ENCODE measurements at regions not wholly inside any gene's neighbourhood (a gene's known extent, or its start where the extent isn't known, plus 50 kb on each side); places are given as distances from the start of the nearest gene placed in this dataset.

DNA sequence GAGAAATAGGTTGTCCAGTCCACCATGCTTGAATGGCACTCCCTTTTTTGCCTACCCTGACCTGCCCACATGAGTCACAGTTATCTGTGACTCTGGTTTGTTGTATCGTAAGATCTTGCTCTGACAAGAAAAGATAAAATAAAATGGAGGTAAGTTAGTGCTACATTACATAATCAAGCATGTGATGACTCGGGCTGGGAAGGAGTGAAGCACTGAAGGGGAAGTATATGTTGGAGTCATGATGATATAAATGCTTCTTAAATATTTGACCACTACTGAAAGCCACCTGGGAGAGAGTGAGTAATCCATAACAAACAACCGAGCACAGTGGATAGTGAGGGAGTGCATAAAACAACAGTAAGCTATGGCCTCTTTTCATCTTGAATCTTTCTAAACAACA, 124.4 kb downstream of the SHOX2 start:
- no peak for FAIRE-seq

GRCh38 chr3:157979022-157979421, 127.2 kb downstream of the SHOX2 start:
- POLR2A ChIA-PET: no interaction called here
- FAIRE-seq: no peak
- no peaks in the 10 kb centered on the region for H3K9me3 ChIP-seq
- no peak overlapping the region for H3K4me2 ChIP-seq
- no peak for DNase-seq (ENCODE audit: low read depth in 1 of 2, low spot score in 1 of 2)
- H3K4me1 ChIP-seq: no peaks in the 10 kb centered on the region
- CTCF ChIA-PET: no interaction called here
- H3K4me3 ChIP-seq: no peak overlapping the region
- 36% methylated on average over 1 of the region's 1 CpG for WGBS (ENCODE audit: missing lambda C conversion rate)
- TF ChIP-seq, protein P1, sequence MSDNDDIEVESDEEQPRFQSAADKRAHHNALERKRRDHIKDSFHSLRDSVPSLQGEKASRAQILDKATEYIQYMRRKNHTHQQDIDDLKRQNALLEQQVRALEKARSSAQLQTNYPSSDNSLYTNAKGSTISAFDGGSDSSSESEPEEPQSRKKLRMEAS (IDR thresholded peaks at IDR 0.05): no peak
- no peak for TF ChIP-seq EHF (CRISPR knock-in tag; IDR thresholded peaks at IDR 0.05)
- TF ChIP-seq USF2 (IDR thresholded peaks at IDR 0.05): no peak
- no peak for TF ChIP-seq RARB (CRISPR knock-in tag; IDR thresholded peaks at IDR 0.05)
- no peak for TF ChIP-seq NPAS2 (CRISPR knock-in tag; IDR thresholded peaks at IDR 0.05; ENCODE audit: borderline replicate concordance)
- TF ChIP-seq HMGXB4 (CRISPR knock-in tag; IDR thresholded peaks at IDR 0.05; ENCODE audit: borderline replicate concordance): no peak
- TF ChIP-seq, protein P2, sequence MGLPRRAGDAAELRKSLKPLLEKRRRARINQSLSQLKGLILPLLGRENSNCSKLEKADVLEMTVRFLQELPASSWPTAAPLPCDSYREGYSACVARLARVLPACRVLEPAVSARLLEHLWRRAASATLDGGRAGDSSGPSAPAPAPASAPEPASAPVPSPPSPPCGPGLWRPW (IDR thresholded peaks at IDR 0.05): no peak
- TF ChIP-seq CBX8 (IDR thresholded peaks at IDR 0.05): no peak
- no peak for TF ChIP-seq NR3C1 (IDR thresholded peaks at IDR 0.05)
- TF ChIP-seq RCOR1 (IDR thresholded peaks at IDR 0.05; ENCODE audit: low read depth, low read length): no peak
- TF ChIP-seq ZC3H11A (IDR thresholded peaks at IDR 0.05): no peak
- TF ChIP-seq FOXS1 (CRISPR knock-in tag; IDR thresholded peaks at IDR 0.05): no peak
- no peak for TF ChIP-seq GATA3 (IDR thresholded peaks at IDR 0.05; ENCODE audit: borderline replicate concordance)
- no peak for TF ChIP-seq BHLHE40 (IDR thresholded peaks at IDR 0.05; ENCODE audit: low read depth, low read length)
- no peak for TF ChIP-seq HOXA7 (CRISPR knock-in tag; IDR thresholded peaks at IDR 0.05)
- TF ChIP-seq HDAC2 (IDR thresholded peaks at IDR 0.05): no peak
- no peak for ATAC-seq
- no peak overlapping the region for H3K27ac ChIP-seq

More for the DNA sequence above, 124.4 kb downstream of the SHOX2 start:
- Histone ChIP-seq H3K9me3 (no peaks in the 10 kb centered on the region), H3K4me3 (no peak overlapping the region), H3K4me1 (no peaks in the 10 kb centered on the region), H3K27ac (no peak overlapping the region), H3K4me2 (no peak overlapping the region)
- ATAC-seq (no peak; a peak in 1 of 6 replicates), DNase-seq (ENCODE audit: low read depth in 1 of 2, low spot score in 1 of 2) (peak in 1 of 2 experiments; percentile 9)
- ChIA-PET POLR2A (no interaction called here), CTCF (no interaction called here)
- no peak for TF ChIP-seq TP53 (CRISPR knock-in tag; IDR thresholded peaks at IDR 0.05)
- TF ChIP-seq FOSB (CRISPR knock-in tag; IDR thresholded peaks at IDR 0.05): no peak
- TF ChIP-seq NPAS2 (CRISPR knock-in tag; IDR thresholded peaks at IDR 0.05; ENCODE audit: borderline replicate concordance): no peak
- TF ChIP-seq TFCP2L1 (CRISPR knock-in tag; IDR thresholded peaks at IDR 0.05): no peak
- TF ChIP-seq GATA3 (IDR thresholded peaks at IDR 0.05; ENCODE audit: borderline replicate concordance): no peak
- TF ChIP-seq ESRRA (IDR thresholded peaks at IDR 0.05; ENCODE audit: borderline replicate concordance, low read length): no peak
- no peak for TF ChIP-seq NFE2L2 (conservative IDR thresholded peaks at IDR 0.05; ENCODE audit: low read length)
- no peak for TF ChIP-seq HOXA7 (CRISPR knock-in tag; IDR thresholded peaks at IDR 0.05)
- no peak for TF ChIP-seq RAD21 (conservative IDR thresholded peaks at IDR 0.05 in 1 of 2, IDR thresholded peaks at IDR 0.05 in 1 of 2)
- TF ChIP-seq, protein P3, sequence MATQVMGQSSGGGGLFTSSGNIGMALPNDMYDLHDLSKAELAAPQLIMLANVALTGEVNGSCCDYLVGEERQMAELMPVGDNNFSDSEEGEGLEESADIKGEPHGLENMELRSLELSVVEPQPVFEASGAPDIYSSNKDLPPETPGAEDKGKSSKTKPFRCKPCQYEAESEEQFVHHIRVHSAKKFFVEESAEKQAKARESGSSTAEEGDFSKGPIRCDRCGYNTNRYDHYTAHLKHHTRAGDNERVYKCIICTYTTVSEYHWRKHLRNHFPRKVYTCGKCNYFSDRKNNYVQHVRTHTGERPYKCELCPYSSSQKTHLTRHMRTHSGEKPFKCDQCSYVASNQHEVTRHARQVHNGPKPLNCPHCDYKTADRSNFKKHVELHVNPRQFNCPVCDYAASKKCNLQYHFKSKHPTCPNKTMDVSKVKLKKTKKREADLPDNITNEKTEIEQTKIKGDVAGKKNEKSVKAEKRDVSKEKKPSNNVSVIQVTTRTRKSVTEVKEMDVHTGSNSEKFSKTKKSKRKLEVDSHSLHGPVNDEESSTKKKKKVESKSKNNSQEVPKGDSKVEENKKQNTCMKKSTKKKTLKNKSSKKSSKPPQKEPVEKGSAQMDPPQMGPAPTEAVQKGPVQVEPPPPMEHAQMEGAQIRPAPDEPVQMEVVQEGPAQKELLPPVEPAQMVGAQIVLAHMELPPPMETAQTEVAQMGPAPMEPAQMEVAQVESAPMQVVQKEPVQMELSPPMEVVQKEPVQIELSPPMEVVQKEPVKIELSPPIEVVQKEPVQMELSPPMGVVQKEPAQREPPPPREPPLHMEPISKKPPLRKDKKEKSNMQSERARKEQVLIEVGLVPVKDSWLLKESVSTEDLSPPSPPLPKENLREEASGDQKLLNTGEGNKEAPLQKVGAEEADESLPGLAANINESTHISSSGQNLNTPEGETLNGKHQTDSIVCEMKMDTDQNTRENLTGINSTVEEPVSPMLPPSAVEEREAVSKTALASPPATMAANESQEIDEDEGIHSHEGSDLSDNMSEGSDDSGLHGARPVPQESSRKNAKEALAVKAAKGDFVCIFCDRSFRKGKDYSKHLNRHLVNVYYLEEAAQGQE (IDR thresholded peaks at IDR 0.05): no peak
- no peak for TF ChIP-seq RARB (CRISPR knock-in tag; IDR thresholded peaks at IDR 0.05)
- TF ChIP-seq EP300 (IDR thresholded peaks at IDR 0.05): no peak
- no peak for TF ChIP-seq HDAC2 (IDR thresholded peaks at IDR 0.05)
- no peak for TF ChIP-seq RCOR1 (IDR thresholded peaks at IDR 0.05; ENCODE audit: low read depth, low read length)
- no peak for TF ChIP-seq JUN (IDR thresholded peaks at IDR 0.05)
- WGBS (ENCODE audit: missing lambda C conversion rate): 4% methylated on average over 3 of the region's 3 CpGs
